Activated CD4-positive, CD25-positive, alpha-beta regulatory T cell (primary cell): ENCODE measurements at regions not wholly inside any gene's neighbourhood (a gene's known extent, or its start where the extent isn't known, plus 50 kb on each side); places are given as distances from the start of the nearest gene placed in this dataset.

ENCODE experiments used
- DNase-seq, 4 experiments: peaks; one replicate each; lab custom pipeline; 2025; lab: John Stamatoyannopoulos, UW

DNA sequence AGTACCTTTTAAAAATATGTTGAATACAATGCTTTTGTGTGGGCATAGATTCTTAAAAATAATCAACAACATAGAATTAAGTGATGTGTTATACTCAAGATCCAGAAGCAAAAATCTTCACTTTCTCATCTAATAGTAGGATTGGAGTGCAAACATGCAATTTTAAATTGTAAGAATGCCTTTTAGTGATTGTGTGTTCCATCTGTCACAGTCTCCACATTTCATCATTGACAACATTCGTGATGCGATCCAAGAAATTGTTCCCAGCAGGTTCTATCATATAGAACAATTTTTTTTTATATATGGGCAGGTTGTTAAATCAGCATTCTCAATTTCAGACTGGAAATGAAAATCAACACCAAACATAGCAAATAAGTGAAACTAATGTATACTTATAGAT, 1671.8 kb upstream of the SLC39A10 start:
- no peak for DNase-seq

GRCh38 chr2:193980599-193980998, 1676.4 kb upstream of the SLC39A10 start:
- no peak for DNase-seq

- DNase-seq, result no peak
Measured at GRCh38 chr2:193973781-193974180, 1683.2 kb upstream of the SLC39A10 start.

- DNase-seq, result no peak
Measured at GRCh38 chr2:193966590-193966989, 1690.4 kb upstream of the SLC39A10 start.

GRCh38 chr2:193965263-193965662, 1691.8 kb upstream of the SLC39A10 start:
- no peak for DNase-seq

DNA sequence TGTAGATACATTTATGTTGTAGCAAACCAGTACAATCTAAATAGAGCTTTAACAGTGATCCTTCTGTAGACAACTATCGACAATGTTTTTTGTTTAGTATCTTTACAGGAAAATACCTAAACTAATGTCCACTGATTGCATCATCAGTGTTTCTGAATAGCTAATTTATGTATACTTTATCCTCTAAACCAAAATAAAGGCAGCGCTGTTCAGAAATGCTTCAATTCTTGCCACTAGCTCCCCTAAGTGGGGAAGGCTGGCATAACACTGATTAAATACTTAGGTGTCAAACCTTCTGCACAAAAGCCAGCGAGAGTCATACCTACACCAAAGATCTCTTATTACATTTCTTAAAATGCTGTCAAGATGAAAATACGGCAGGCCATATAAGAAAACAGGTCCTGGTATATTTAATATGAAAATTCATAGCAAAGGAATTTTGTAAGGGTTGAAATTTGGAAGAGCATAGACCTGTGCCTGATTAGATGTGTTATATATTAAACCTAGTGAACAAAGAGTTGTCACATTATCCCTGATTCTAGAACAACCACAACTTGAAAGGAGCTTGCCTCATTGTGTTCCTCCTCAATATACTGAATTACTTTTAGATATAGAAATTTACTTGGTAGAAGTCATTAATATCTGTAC, 1693.4 kb upstream of the SLC39A10 start:
- DNase-seq, result no peak

DNA sequence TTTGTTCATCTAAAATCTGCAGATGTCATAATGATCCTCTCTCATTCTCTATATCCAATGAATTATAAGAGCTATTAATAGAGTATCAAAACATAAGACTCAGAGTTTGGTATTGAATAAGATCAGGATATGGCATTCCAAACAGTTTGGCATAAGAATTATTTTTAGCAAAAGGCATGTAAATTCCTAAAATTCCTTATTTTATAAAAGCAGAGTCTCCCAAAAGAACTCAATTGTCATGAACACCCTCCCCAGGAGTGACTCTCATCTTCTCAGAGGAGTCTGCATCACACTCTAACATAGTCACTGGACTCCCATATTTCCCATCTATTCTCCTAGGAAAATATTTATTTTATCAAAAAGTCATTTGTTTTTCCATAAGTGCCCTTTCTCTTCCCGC, 1710.2 kb upstream of the SLC39A10 start:
- no peak for DNase-seq

DNA sequence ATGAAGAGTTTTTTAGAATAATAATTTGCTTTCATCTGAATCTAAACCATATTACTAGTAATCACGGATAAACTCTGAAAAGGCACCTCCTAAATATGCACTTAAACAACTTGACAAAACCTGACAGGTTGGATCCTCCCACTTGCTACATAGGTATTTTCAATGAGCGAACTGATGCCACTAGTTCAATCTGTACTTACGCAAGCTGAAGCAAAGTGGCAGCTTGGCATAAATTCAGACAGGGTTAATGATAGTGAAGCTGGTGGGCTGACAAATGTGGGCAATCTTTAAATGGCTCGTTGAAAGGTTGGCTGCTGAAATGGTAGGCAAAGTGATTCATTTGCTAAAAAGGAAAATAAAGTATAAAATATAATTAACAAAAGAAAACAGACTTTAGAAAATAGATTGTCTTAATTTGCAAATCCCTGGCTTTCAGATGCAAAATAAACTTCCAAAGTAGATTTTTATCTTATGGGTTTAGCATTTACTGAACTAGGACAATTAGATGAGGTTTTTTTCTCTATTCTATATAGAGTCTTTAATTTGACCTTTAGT, 1713.5 kb upstream of the SLC39A10 start:
- DNase-seq, result no peak

DNA sequence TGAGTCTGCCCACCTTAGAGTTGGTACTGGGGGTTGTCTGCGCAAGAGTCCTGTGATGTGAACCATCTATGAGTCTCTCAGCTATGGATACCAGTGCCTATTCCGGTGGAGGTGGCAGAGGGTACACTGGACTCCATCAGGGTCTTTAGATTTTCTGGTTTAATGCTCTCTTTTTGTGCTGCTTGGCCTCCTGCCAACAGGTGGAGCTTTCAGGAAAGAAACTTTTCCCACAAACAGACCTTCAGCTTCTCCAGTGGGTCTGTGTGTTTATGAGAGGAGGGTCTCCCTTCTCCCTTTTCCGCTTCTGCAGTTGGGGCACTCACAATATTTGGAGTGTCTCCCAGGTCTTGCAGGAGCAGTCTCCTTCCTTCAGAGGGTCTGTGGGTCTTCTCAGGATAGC, 1721.9 kb upstream of the SLC39A10 start:
- no peak for DNase-seq

GRCh38 chr2:193929131-193929530, 1727.9 kb upstream of the SLC39A10 start:
- no peak for DNase-seq

- DNase-seq, result no peak
Measured at GRCh38 chr2:193907561-193907960, 1712.8 kb upstream of the TMEFF2 start.

DNA sequence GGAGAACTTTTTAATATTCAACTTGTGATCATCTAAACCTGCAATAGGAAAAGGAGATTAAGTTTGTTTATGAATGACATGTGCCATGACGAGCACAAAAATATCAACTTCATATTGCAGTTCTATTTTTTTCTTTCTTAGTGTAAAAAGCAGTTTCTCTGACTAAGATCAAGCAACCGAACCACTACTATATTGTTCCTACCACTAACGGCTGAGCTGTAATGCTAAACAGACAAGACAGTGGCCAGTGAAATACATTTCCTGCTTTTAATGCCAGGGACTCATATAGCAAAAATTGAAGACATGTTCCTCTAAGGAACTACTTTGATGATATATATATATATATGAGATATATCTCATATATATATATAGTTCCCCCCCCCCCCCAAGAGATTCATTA, 1705.6 kb upstream of the TMEFF2 start:
- no peak for DNase-seq

DNA sequence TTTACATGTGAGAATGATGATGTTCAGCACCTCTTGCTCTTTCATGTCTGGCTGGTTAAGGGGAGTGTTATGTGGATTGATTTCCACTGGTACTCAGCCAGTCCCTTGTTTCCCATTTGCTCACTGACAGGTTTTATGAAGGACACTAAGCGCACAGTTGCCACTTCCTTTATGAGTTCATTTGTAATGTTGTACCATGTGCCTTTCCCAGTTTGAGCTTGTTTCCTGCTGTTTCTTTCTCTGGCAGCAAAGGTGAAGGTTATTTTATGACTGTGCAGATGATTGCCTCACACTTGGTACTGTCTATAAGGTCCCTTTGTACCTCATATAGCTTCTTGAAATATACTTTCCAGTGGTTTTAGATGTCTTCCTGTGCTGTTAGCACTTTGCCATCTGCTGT, 1700.5 kb upstream of the TMEFF2 start:
- DNase-seq, result no peak

GRCh38 chr2:193894081-193894480, 1699.3 kb upstream of the TMEFF2 start:
- no peak for DNase-seq

GRCh38 chr2:193891023-193891422, 1696.3 kb upstream of the TMEFF2 start:
- no peak for DNase-seq

- DNase-seq, result no peak
Measured at GRCh38 chr2:193885419-193885818, 1690.7 kb upstream of the TMEFF2 start.

- DNase-seq, result no peak
Measured at GRCh38 chr2:193883820-193884219, 1689.1 kb upstream of the TMEFF2 start.

GRCh38 chr2:193876980-193877379, 1682.2 kb upstream of the TMEFF2 start:
- no peak for DNase-seq

DNA sequence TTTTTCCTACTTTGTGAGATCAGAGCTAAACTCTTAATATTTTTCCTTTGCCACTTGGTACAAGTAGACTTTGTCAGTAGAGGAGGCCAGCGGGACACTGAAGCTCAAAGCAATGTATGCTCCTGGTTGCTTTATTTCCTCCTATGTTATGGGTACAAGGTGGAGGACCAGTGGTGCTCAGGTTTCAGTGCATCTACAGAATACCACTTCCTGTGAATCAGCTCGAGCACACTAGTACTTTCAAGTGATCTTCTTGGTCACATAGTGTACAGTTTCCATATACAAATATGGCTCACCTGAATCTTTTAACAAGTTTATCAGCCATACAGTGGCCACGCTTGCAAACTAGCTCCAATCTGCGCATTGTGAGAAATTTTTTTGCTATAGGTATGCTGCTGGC, 1674.8 kb upstream of the TMEFF2 start:
- no peak for DNase-seq

DNA sequence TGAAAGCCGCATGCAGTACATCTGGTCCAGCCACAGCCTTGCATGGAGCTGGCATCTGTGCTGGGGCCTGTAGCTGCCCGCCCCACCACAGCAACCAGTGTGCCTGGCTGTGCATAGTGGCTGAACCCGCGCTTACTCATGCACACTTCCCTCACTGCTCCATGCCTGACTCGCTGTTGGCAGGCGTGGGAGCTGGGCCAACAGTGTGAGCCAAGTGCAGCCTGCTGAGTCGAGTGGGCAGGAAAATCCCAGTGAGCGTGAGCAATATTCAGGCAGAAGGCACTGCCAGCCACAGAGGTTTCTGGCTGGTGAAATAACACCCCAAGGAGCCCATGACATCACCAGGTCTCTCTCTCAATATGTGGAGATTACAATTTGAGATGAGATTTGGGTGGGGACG, 1674.1 kb upstream of the TMEFF2 start:
- no peak for DNase-seq

GRCh38 chr2:193868132-193868531, 1673.4 kb upstream of the TMEFF2 start:
- no peak for DNase-seq

DNA sequence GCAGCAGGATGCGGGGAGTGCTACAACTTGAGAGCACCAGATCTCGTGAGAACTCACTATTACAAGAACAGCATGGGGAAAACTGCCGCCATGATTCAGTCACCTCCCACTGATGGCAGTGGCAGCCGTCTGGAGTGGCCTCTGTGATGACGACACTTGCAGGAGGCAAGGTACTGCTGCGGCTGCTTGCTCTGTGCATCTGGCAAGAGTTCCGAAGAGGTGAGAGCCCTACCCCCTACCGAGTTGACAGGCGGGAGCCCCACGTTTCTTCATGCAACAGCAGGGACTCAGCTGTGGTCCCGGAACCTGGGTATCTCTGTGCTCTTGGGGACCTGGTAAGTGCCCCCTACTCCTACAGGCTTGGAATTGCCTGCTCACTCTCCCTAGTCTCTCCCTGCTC, 1672.7 kb upstream of the TMEFF2 start:
- no peak for DNase-seq

DNA sequence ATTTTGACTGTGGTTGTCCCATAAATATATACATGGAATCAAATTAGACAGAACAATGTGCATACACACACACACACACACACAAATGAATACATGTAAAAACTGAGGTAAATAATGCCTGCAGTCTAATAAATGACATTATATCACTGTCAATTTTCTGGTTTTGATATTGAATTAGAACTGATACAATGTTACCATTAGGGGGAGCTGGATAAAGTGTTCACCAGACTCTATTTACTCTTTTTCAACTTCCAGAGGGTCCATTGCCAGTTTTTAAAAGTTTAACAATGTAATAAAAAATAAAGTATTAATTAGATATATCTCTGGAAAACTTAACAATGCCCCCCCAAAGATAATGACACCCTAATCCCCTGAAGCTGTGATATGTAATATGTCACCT, 1666.8 kb upstream of the TMEFF2 start:
- no peak for DNase-seq

GRCh38 chr2:193847991-193848390, 1653.3 kb upstream of the TMEFF2 start:
- no peak for DNase-seq
